T-helper 2 cell treated with Interferon-gamma antibody and Interleukin-4, amounts not matched to agents 100 ng/mL and 5 ng/mL, for 36 hours (primary cell): ENCODE measurements at regions not wholly inside any gene's neighbourhood (a gene's known extent, or its start where the extent isn't known, plus 50 kb on each side); places are given as distances from the start of the nearest gene placed in this dataset.

Experiments
- intact Hi-C: fragments of 100-400 bp; cut with micrococcal nuclease; formaldehyde crosslinking; loops from one replicate; pipeline ENCODE4 v1.15.1; 2023

DNA sequence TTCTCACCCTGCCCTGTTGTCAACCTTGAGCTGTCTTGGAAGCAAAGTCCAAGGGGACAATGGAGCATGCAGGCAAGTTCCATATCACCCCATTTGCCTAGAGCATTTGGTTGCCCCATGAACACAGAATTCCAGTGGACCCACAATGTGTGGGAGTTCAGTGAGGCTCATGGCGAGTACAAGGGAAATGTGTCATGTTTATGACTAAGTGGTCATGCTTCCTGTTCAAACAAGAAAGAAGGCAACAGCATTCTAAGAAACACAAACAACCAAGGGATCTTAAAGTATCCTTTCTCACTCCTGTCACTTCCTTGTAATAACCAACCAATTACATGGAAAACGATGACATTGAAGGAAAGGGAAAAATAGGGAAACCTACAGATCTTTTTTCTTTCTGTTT is 513.0 kb downstream of the INHBA start:
- intact Hi-C loops = no loop called here

DNA sequence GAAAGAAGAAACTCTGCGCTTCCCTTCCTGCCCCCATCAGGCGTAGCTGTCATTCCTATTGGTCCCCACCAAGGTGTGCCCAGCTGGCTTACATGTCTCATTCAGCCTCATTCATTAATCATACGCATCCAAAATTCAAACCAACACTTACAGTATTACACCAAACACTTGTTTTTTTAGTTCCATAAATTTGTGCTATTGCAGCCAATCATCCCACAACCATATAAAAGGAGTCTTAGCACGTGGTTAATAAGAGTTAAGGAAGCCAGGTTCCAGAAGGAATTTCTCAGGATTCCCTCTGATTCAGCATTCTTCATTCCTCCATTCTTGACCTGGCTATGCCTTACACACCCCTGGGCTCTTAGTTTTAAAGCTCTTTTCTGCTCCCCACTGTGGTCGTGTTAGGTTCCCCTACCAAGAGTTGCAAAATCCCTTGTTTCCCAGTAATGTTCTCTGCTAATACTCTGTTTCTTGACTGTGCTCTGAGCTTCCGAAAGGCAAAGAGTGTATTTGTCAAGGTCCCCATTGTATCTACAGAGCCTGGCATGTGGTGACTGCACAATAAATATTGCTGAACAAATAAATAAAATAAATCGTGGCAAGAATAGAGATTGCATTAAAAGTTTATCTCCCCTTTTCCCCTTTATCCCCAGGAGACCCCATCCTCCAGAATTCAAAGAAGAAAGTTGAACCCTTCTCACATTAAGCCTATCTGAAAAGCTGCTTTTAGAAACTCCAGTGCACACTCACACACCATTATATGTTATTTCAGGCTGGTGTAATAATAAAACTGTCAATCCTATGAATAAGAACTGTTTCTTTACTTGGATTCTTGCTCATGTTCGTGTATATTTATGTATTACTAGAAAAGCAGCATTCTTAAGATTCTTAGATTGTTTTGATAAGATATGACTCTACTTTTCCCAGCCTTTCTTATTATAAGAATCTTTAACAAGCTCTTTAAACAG is 514.4 kb downstream of the INHBA start:
- intact Hi-C loops = no loop called here

DNA sequence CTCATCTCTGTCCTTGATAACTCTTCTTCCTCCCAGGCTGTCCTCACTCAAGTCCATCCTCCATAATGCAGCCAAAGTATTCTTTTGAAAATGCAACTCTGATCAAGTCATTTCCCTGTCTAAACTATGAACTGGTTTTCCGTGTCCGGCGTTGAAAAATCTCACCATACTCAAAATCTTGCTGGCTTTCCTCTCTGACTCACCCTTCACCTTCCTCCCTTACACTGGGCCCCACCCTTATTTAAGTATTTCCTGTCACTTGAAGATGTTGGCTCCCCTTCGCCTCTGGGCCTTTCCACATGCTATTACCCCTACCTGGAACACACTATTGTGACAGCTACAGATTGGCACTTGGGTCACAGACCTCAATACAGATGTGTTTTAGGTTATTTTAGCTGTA is 515.6 kb downstream of the INHBA start:
- intact Hi-C loops = no loop called here

DNA sequence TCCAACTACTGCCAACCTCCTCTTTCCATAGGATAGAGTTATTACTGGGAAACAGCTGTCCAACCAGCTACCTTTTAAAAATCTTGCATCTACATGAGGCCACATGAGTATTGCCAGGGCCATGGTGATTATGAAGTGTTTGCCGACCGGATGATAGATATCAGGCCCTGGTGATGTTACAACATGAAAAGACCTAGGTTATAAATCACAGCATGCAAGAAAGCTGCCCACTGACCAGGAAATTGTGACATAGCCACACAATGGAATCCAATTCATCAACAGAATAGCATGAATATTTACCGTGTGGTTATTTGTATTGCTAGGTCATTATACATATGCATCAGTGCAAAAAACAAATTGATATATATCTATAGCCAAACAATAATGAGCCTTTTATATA is 517.0 kb downstream of the INHBA start:
- intact Hi-C loops = no loop called here

DNA sequence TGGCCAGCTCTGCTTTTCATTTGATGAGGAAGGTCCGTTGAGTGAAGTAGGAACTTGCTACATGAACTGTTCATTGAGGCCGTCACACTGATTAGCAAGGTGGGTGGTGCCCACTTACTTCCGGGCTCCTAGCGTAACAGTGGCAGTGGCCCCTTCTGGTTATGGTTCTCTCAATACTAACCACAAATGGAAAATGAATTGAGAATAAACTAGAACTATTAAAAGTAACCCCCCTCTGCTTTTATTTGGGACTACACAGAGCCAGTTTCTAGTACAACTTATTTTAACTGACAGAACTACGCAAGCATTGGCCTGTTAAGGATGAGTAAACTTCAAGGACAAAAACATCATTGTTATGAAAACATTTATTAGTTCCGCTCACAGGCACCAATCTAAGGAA is 519.1 kb downstream of the INHBA start:
- intact Hi-C loops = no loop called here

DNA sequence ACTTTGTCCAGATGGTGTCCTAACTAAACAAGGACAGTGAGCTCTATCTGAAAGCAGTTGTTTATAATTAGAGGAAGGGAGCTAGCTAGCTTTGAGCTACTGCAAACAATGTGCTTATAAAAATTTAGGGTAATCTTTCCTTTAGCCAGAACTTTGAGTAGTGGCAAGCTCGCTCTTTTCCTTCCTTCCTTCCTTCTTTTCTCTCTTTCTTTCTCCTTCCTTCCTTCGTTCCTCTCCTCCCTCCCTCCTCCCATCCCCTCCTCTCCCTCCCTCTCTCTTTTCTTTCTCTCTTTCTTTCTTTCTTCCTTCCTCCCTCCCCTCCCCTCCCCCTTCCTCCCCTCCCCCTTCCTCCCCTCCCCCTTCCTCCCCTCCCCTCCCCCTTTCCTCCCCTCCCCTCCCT is 520.1 kb downstream of the INHBA start:
- intact Hi-C loops = no loop called here

DNA sequence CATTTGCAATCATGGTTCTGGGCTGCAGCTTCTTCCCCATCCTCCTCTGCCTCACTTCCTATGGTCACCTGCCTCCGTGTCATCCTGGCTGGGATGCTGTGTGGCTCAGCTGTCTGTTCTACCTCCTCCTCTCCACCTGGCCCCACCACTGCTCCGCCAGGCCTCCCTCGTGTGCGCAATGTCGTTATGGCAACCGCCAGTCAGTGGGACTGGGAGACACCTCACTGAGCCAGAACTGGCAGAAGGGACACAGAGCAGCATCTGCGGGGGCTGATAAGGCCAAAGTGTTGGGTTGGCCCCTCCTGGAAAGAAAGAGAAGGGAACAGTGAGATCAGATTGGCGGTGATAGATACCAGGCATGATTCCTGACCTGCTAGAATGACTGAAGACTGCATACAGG is 527.5 kb downstream of the INHBA start:
- intact Hi-C loops = no loop called here

DNA sequence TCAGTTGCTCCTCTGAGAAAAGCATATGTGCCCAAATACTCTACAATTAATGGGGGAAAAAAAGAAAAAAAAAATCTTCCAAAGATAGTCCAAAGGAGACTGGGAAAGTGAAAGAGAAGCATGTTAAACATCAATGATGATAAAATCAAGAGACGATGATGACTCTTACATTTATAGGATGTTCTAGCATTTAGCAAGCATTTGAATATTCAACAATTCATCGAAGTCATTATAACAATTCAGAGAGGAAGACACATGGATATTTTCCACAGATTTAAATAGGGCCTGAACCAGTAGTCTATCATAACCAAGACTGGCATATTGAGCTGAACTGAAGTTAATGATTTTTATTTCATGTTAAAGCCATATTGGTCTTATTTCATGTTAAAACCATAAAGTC is 528.4 kb downstream of the INHBA start:
- intact Hi-C loops = no loop called here

DNA sequence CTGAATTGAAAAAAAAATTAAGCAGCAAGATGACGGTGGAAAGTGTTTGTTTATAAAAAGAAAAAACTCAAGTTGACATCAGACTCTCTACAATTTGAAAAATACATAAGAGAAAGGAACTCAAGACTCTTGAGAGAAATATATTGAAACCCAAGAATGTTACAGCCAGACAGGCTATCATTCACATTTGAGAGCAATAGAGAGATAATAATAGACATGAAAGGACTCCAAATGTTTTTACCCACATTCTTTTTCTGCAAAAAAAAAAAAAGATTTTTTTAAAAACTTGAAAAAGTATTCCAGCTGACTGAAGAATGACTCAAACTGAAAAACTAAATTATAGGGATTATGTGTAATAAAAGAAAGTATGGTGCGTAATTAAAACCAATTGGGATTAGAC is 532.4 kb downstream of the INHBA start:
- intact Hi-C loops = no loop called here

DNA sequence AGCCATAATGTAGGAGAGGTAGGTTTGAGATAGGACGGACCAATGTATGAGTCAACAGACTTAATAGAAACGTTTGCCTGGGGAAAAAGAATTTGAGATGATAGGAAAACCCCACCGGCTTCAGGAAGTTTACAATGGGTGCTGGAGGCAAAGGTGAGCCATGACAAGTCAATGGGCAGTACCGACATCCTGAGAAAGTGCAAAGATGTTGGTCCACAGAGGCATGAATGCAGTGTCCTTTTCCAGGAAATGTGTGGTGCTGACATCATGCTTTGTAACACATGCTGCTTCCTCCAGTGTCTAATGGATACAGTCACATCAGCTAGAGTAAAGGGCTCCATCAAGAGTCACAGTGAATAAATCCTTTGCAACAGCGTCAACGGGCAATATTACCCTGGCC is 533.6 kb downstream of the INHBA start:
- intact Hi-C loops = no loop called here

DNA sequence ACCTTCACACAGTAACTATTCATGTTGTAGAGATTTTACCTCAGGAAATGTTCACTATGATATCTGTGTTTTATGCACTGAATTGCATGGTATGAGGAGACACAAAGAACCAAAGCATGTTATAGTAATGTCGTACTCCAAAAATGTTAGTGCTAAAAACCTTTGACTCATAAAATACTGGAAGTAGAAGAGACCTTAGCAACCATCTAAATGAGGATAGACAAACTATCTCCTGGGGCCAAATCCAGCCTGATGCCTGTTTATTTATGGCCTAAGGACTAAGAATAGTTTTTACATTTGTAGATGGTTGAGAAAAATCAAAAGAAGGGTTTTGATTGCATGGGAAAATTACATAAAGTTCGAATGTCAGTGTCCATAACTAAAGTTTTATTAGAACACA is 535.1 kb downstream of the INHBA start:
- intact Hi-C loops = no loop called here

DNA sequence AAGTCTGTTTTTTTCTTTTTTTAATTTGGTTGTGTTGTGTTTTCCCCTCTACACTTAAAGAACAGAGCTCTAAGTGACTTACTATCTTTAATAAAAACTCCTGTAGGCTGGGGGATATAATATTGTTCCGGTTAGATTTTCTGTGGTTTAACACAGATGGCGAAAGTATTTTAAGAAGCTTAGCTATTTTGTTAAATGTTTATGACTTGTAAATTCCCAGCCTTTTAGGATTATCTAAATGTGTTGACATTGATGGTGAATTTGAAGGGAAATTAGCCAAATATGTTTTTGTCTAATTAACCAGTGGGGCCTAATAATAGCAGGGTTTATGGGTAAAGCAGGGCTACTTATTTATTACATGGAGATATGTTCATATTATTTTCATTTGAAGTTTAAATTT is 538.5 kb downstream of the INHBA start:
- intact Hi-C loops = no loop called here

DNA sequence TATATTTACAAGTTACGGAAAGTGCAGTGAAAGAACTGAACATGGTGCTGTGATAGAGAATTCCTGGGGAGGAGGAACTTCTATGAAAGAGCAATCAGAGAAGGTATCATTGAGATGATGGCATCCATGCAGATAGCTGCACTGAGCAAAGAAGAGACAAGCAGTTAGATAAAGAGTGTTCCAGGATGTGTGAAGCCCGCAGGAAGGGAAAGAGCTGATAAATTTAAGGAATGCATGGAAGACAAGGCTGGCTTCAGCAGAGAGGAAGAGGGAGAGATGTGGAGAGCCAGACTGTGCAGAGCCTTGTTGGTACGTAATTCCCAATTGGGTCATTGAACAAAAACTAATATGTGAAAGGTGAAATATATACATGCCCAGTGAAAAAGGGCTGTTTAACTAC is 538.9 kb downstream of the INHBA start:
- intact Hi-C loops = no loop called here

DNA sequence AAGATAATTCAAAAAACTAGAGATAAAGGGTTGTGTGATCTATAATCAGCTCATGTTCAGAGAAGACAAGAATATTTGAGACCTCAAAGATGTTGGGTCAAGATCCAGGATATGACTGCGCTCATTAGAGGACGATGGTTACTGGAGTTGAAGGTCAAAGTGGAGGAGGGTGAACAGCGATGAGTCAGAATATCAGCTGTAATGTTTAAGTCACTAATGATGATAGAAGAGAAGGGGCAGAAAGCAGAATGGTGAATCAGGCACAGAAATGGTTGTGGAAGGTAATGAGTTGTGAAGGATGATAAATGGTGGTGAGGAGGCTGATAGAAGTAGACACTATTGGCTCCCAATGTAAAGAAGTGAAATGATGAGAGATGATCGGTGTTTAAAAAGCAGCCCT is 540.3 kb downstream of the INHBA start:
- intact Hi-C loops = no loop called here

DNA sequence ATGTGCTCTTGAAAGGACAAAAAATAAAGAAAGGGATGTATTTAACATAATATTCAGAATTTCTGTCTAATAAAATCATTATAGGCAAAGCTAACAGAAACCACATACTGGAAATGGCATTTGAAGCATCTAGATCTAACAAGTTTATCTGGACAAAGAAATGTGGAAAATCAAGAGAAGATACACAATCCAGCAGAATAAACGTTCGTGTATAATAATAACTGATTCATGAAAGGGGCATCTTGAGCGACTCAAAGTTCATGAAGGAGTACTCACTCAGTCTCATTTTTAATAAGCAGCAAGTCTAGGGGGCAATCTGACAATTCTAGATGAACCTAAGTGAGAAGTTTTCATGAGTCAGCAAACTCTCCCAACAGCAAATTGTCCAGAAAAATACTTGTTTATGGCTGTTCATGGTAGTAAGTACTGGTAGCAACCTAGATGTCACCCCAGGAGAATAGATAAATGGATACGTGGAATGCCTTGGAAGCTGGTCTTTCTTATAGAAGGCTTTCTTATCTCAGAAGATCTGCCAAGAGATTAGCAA is 541.8 kb downstream of the INHBA start:
- intact Hi-C loops = no loop called here

DNA sequence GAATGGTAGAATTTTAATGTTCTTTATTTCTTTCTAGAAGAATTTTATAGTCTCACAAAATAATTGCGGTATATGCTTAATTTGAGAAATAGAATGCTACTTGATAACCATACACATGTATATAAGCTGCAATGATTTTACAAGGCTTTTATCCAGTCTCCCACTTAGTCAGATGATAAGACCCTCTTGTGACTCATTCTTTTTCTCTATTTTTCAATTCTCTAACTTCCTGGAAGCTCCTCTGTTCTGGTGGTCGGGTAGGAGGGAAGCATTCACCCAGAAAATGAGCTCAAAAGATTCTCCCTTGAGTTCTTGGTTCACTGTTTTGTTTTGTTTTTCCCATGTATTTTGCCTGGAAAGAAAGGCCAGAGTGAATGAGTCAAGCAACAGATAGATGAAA is 546.6 kb downstream of the INHBA start:
- intact Hi-C loops = no loop called here

DNA sequence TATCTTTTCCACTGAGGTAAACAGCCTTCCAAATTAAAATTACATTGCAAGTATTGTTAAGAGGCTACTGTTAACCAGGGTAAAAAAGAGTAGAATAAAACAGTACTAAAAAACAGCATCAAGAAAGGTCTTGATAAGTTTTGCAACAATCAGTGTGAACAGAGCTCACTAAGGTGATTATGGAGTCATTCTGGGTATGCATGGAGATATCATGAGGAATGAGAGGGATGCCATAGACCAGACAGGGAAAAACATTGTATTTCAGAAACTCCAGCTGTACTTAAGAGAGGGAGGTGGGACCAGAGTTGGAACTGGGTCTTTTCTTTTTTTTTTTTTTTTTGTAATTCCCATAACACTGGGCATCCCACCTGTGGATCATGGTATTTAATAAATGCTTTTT is 549.6 kb downstream of the INHBA start:
- intact Hi-C loops = no loop called here

DNA sequence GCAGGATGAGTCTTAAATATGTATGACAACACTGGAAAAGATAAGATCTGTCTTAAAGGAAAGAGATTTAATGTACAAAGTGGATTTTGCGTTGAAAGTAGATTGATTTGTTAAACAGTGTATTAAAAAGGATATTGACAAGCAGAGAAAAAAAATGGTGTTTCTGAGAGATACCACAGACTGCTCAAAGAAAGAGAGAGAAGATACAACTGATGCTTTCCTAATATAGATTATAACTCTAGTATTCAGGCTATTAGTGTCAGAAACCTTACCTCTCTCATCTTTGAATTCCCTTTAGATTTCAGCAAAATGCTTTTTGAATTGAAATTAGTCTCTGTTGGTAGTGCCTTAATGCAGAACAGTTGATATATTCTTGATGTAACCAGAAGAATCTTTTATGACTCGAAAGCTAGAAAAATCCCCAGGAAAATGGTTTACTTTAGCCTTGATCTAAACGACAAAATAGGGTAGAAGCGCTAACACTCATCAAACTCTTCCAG is 550.7 kb downstream of the INHBA start:
- intact Hi-C loops = no loop called here

DNA sequence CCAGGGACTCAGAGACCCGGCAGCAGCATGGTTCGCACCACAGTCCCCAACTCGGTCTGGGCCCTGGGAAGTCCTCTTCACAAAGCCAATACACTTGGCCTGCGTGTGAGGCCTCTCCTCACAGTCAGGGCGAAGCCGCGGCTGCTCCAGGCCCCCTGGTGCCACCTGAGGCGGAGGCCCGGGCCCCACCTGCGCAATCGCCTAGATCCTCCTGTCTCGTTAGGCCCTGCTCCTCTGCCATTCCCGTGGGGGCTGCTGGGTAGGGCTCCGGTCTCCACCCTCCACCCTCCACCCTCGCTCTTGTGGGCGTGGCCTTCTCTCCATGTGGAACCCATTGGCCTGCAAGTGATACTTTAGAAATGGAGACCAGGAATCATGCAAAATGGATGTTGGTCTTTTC is 553.3 kb downstream of the INHBA start:
- intact Hi-C loops = no loop called here

DNA sequence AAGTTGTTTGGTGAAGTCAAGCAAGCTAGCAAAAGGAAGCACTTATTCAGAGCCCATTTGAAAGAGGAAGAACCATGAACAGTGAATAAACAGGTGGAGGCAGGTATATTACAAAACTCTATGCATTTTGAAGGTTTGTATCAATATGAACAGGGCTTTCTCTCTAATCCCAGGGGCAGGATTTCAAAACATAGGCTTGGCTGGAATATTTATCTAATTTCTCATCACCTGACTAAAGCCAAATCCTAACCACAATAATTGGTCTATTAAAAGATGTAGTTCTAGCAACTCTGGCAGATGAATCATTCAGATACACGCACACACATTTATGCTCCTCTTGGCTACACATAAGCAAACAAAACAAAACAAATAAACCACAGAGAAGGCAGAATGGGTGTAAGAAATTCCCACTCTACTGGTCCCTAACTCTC is 554.4 kb downstream of the INHBA start:
- intact Hi-C loops = no loop called here

DNA sequence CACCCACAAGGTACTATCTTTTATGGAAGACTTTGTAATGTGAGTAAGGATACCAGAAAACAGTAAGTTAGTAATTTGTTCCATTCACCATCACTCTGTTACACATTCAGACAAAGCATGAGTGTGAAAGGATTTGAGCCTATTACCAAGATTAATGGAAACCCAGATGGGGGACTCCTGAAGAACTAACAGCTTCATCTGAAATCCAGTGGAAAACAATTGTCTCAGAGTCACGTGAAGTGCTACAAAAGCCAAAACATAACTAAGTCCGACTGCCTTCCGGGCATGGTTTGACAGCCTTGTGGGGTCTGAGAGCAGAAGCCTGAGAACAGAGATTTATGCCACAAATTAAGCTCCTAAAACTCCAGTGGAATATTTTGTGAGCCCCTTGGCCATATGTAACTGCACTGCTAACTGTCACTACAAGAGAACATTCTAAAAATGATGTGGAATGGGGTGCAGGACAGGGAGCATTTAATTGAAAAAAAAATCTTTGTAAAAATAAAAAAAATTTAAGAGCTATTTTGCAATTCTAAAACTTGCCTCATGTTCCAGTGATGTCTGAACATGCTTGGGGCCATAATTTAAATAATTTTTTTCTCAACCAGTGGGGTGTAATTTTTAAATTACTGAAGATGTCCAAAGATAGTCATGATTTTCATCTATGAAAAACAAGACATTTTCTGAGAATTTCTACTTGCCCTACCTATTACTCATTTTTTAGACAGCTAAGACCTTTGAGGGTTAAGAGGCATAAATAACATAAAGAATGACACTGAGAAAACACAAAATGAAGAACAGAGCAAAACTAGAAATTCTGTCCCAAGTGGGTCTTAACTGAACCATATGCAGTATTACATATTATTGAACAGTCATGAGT is 555.0 kb downstream of the INHBA start:
- intact Hi-C loops = no loop called here

DNA sequence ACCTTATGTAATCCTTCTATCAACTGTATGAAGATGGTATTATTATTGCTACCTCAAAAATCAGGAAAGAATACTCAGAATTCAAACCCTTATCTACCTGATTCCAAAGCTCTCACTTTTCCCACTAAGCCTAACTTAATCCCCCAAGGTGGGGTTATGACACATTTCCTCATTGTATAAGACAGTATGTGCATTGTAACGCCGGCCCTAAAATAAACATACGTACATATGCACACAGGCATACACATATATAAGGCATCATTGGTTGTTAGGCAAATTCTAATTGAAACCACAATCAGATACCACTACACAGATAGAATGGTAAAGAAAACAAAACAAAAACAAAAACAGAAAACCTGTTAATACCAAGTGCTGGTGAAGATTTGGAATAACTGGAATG is 556.5 kb downstream of the INHBA start:
- intact Hi-C loops = no loop called here
